ENCODE measurements at regions not wholly inside any gene's neighbourhood (a gene's known extent, or its start where the extent isn't known, plus 50 kb on each side); places are given as distances from the start of the nearest gene placed in this dataset.
A peak's percentile ranks its signal among the peaks of the same experiment; 100 is the strongest.
"Not testable (repeated sequence)": the region's sequence is repeated elsewhere in the genome, so short reads cannot be mapped to it uniquely, and the experiment has no call there.

- no peak overlapping the region for H3K4me3 ChIP-seq (replicated peaks; ENCODE audit: low read depth, low read length)
- DNase-seq (ENCODE audit: extremely low read depth, low read depth) = no peak
- TF ChIP-seq, protein P1, sequence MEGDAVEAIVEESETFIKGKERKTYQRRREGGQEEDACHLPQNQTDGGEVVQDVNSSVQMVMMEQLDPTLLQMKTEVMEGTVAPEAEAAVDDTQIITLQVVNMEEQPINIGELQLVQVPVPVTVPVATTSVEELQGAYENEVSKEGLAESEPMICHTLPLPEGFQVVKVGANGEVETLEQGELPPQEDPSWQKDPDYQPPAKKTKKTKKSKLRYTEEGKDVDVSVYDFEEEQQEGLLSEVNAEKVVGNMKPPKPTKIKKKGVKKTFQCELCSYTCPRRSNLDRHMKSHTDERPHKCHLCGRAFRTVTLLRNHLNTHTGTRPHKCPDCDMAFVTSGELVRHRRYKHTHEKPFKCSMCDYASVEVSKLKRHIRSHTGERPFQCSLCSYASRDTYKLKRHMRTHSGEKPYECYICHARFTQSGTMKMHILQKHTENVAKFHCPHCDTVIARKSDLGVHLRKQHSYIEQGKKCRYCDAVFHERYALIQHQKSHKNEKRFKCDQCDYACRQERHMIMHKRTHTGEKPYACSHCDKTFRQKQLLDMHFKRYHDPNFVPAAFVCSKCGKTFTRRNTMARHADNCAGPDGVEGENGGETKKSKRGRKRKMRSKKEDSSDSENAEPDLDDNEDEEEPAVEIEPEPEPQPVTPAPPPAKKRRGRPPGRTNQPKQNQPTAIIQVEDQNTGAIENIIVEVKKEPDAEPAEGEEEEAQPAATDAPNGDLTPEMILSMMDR (IDR thresholded peaks at IDR 0.05; ENCODE audit: low read depth, low read length, missing control alignments) = no peak
Observed at GRCh38 chr20:22848364-22848763, 186.7 kb upstream of the SSTR4 start.

DNA sequence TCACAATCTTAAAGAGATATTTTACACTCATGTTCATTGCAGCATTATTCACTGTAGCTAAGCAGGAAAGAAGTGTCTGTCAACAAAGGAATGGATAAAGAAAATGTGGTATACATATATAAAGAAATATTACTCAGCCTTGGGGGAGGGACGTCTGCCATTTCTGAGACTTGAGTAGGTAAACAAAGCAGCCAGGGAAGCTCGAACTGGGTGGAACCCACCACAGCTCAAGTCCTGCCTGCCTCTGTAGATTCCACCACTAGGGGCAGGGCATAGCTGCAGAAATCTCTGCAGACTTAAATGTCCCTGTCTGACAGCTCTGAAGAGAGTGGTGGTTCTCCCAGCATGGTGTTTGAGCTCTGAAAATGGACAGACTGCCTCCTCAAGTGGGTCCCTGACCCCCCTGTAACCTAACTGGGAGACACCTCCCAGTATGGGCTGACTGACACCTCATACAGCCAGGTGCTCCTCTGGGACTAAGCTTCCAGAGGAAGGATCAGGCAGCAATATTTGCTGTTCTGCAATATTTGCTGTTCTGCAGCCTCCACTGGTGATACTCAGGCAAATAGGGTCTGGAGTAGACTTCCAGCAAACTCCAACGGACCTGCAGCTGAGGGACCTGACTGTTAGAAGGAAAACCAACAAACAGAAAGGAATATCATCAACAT lies 183.3 kb upstream of the SSTR4 start:
- H3K4me3 ChIP-seq (replicated peaks; ENCODE audit: low read depth, low read length); DNase-seq (ENCODE audit: extremely low read depth, low read depth): not testable (repeated sequence)
- TF ChIP-seq, protein P1 (IDR thresholded peaks at IDR 0.05; ENCODE audit: low read depth, low read length, missing control alignments) = peak; percentile 64

- TF ChIP-seq, protein P1 (IDR thresholded peaks at IDR 0.05; ENCODE audit: low read depth, low read length, missing control alignments) = no peak
- DNase-seq (ENCODE audit: extremely low read depth, low read depth) = no peak
- H3K4me3 ChIP-seq (replicated peaks; ENCODE audit: low read depth, low read length) = no peak overlapping the region
Observed at GRCh38 chr20:22861231-22861980, 173.7 kb upstream of the SSTR4 start.

GRCh38 chr20:22861990-22862389 lies 173.1 kb upstream of the SSTR4 start:
- DNase-seq (ENCODE audit: extremely low read depth, low read depth) = no peak
- TF ChIP-seq, protein P1 (IDR thresholded peaks at IDR 0.05; ENCODE audit: low read depth, low read length, missing control alignments) = no peak
- no peak overlapping the region for H3K4me3 ChIP-seq (replicated peaks; ENCODE audit: low read depth, low read length)

DNA sequence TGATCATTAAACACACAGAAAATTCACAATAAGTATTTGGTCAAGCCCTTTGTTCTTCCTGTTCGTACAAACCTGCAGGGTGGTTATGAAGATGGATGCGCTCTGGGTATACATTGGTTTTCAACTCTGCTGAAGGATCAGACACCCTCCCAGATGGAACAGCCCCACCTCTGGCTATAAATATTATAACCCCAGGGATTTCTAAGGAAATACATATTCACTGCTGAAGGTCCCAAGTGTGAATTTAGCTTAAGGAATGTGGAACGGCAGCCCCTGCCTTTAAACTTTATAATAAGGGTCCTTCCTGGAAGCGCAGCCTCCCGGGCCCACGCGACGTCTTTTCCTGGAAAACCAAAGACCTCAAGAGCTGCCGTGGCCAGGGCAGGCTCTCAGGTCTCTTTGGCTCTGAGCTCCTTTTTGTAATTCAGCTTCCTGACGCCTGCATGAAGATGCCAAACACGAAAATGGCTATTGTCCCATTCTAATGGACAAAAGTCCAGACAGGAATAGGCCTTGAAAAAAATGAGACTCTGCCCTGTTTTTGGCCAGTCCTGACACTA lies 172.4 kb upstream of the SSTR4 start:
- DNase-seq (ENCODE audit: extremely low read depth, low read depth) = no peak
- TF ChIP-seq, protein P1 (IDR thresholded peaks at IDR 0.05; ENCODE audit: low read depth, low read length, missing control alignments) = no peak

DNA sequence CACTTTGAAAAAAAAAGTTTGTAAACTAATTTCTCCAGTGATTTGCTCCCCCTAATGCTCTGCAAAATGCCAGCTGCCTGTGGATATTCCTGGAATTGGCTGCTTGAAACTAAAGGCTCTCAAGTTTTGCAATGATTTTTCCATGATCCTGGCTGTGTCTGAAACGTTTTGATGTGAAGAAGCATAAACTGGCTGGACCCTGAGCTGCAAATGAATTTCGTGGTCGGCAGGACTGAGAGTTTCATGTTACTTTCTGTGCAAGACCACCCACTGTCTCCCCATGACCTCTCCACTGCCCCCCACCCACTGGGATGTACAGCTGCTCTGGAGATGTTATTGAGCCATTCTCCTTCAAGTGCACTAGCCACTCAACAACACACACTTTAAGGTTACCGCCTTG lies 171.3 kb upstream of the SSTR4 start:
- TF ChIP-seq, protein P1 (IDR thresholded peaks at IDR 0.05; ENCODE audit: low read depth, low read length, missing control alignments) = no peak
- no peak for DNase-seq (ENCODE audit: extremely low read depth, low read depth)
- H3K4me3 ChIP-seq (replicated peaks; ENCODE audit: low read depth, low read length) = no peak overlapping the region

More for the DNA sequence above, 172.4 kb upstream of the SSTR4 start:
- H3K4me3 ChIP-seq (replicated peaks; ENCODE audit: low read depth, low read length) = no peak overlapping the region

Measured in HFF-Myc (cell line).